GM23338 (cell line): ENCODE measurements at regions not wholly inside any gene's neighbourhood (a gene's known extent, or its start where the extent isn't known, plus 50 kb on each side); places are given as distances from the start of the nearest gene placed in this dataset.

ENCODE experiments used
- ATAC-seq: fragments of 200-7000 bp; cut with Tn5 transposase; 3 replicates; pipeline ENCODE4 v1.9.1; 2020
- DNase-seq: peaks from one replicate; pipeline ENCODE4 v3.0.0-alpha.2; 2015; ENCODE audit warnings: low spot score
- H2AFZ ChIP-seq: fragments of 200-600 bp; sonication (generic); 2 replicates; pipeline ENCODE4 v1.8.0; 2016; ENCODE audit warnings: antibody characterized with exemption, mild to moderate bottlenecking, moderate library complexity
- H3F3A ChIP-seq: fragments of 200-600 bp; sonication (generic); replicated peaks from 2 replicates; pipeline ENCODE4 v1.8.0; 2017; ENCODE audit warnings: antibody characterized with exemption, mixed run types, low read depth
- H3K27ac ChIP-seq: fragments of 200-600 bp; sonication (generic); 2 replicates; pipeline ENCODE4 v1.6.1; 2016; ENCODE audit warnings: low read depth
- H3K27me3 ChIP-seq: fragments of 200-600 bp; sonication (generic); 2 replicates; pipeline ENCODE4 v1.8.0; 2016; ENCODE audit warnings: mild to moderate bottlenecking, mixed run types, moderate library complexity; ENCODE audit not compliant: insufficient read depth
- H3K36me3 ChIP-seq: fragments of 200-600 bp; sonication (generic); 2 replicates; pipeline ENCODE4 v1.8.0; 2016; ENCODE audit warnings: mild to moderate bottlenecking; ENCODE audit not compliant: insufficient read depth
- H3K4me1 ChIP-seq: fragments of 200-600 bp; sonication (generic); 2 replicates; pipeline ENCODE4 v1.8.0; 2016; ENCODE audit warnings: mild to moderate bottlenecking, moderate library complexity; ENCODE audit not compliant: insufficient read depth
- H3K4me2 ChIP-seq: fragments of 200-600 bp; sonication (generic); 2 replicates; pipeline ENCODE4 v1.7.1; 2017; ENCODE audit warnings: mixed run types
- H3K4me3 ChIP-seq: fragments of 200-600 bp; sonication (generic); 2 replicates; pipeline ENCODE4 v1.6.1; 2016; ENCODE audit warnings: mixed run types
- H3K79me2 ChIP-seq: fragments of 200-600 bp; sonication (generic); replicated peaks from 2 replicates; pipeline ENCODE4 v1.8.0; 2017; ENCODE audit warnings: mild to moderate bottlenecking; ENCODE audit not compliant: insufficient read depth
- H3K9me2 ChIP-seq: fragments of 200-600 bp; sonication (generic); 2 replicates; pipeline ENCODE4 v1.8.0; 2017; ENCODE audit not compliant: insufficient read depth
- H4K20me1 ChIP-seq: fragments of 200-600 bp; sonication (generic); replicated peaks from 2 replicates; pipeline ENCODE4 v1.8.0; 2017; ENCODE audit warnings: mild to moderate bottlenecking; ENCODE audit not compliant: insufficient read depth
- H3K27ac Mint-ChIP-seq: 2 replicates; pipeline ENCODE4 v1.8.0; 2020; ENCODE audit warnings: inconsistent platforms, mild to moderate bottlenecking, moderate library complexity, mixed read lengths
- H3K27me3 Mint-ChIP-seq: 3 replicates; pipeline ENCODE4 v1.8.0; 2022; ENCODE audit warnings: low read depth, mild to moderate bottlenecking, moderate library complexity, mixed read lengths, inconsistent platforms; ENCODE audit not compliant: insufficient read depth, poor library complexity
- H3K36me3 Mint-ChIP-seq: 3 replicates; pipeline ENCODE4 v1.8.0; 2021; ENCODE audit warnings: low read depth, mild to moderate bottlenecking, inconsistent platforms, moderate library complexity, mixed read lengths
- H3K4me1 Mint-ChIP-seq: 3 replicates; pipeline ENCODE4 v1.8.0; 2020; ENCODE audit warnings: mild to moderate bottlenecking, inconsistent platforms, mixed read lengths
- H3K4me3 Mint-ChIP-seq: 3 replicates; pipeline ENCODE4 v1.8.0; 2021; ENCODE audit warnings: moderate library complexity, mild to moderate bottlenecking, inconsistent platforms, mixed read lengths
- H3K9me3 Mint-ChIP-seq: 3 replicates; pipeline ENCODE4 v1.8.0; 2020; ENCODE audit warnings: moderate library complexity, mild to moderate bottlenecking, inconsistent platforms, mixed read lengths
- CREB1 ChIP-seq: fragments of 250-450 bp; sonication (Bioruptor Pico); IDR thresholded peaks from 2 replicates; pipeline ENCODE4 v1.5.0; 2020; ENCODE audit warnings: low read depth, mild to moderate bottlenecking, moderate library complexity
- ETS1 ChIP-seq: IDR thresholded peaks from 2 replicates; pipeline ENCODE4 v1.6.1; 2016; ENCODE audit warnings: antibody characterized with exemption
- NANOG ChIP-seq: IDR thresholded peaks from 2 replicates; pipeline ENCODE4 v1.6.1; 2016; ENCODE audit warnings: antibody characterized with exemption, borderline replicate concordance
- POLR2AphosphoS5 ChIP-seq: IDR thresholded peaks from 2 replicates; pipeline ENCODE4 v1.6.1; 2016; ENCODE audit warnings: antibody characterized with exemption, low read depth
- STAT1 ChIP-seq: IDR thresholded peaks from one replicate; pipeline ENCODE4 v1.6.1; 2016; ENCODE audit warnings: antibody characterized with exemption; ENCODE audit not compliant: unreplicated experiment
- TF ChIP-seq, protein P1 (sequence below): IDR thresholded peaks from one replicate; pipeline ENCODE4 v1.6.1; 2018; ENCODE audit warnings: antibody characterized with exemption; ENCODE audit not compliant: unreplicated experiment
- TF ChIP-seq, protein P2 (sequence below): fragments of 250-450 bp; sonication (Bioruptor Pico); IDR thresholded peaks from 2 replicates; pipeline ENCODE4 v1.5.0; 2020; ENCODE audit warnings: mild to moderate bottlenecking, moderate library complexity

DNA sequence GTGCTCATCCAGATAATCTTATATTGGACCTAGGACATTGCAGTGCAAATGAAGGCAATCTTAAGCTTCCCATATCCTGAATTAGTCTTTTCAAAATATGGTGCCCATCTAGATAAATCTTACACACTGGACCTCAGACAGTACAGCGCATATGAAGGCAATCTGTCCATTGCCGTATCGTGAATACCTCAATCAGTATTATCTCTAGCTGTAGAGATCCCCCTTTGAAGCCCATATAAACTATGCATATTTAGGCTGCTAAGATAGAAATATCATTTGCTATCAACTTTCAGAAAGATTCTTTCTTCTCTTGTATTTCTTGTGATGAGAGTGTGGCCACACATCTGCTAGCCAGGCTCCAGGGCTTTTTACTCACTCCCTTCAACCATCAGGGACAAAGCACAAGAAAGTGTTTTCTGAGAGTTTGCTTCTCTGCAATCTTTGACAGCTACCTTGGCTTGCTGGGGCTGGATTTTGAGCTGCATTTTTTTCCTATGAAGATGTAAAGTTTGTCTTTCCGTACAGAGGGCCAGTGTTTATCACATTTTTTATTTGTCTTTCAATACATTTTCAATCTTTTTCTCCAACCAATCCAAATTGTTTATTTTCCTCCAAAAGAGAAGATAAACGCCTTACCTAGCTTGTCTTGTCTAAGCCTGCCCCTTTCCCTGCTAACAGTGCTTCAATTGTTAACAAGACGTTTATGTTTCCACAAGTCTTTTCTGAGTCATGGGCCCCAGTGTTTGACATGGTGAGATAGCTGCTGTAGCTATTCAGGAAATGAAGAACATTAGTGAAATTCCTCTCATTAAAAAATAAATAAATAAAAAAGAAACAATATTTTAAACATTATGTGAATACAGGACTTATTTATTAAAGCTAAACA is 57.6 kb upstream of the FAT1 start:
- Histone ChIP-seq H3F3A (no peaks in the 10 kb centered on the region), H3K27ac (no peak overlapping the region), H3K9me2 (0 out of 2 replicates have a peak, but pooled peaks cover 5% of the 10 kb centered on the region), H2AFZ (no peak overlapping the region), H3K79me2 (no peaks in the 10 kb centered on the region), H3K4me1 (no peaks in the 10 kb centered on the region), H3K36me3 (no peaks in the 10 kb centered on the region), H3K27me3 (no peaks in the 10 kb centered on the region), H3K4me2 (no peak overlapping the region), H3K4me3 (no peak overlapping the region), H4K20me1 (no peaks in the 10 kb centered on the region)
- no peak for DNase-seq
- Mint-ChIP-seq H3K9me3 (no peaks in the 10 kb centered on the region), H3K36me3 (no peaks in the 10 kb centered on the region), H3K4me1 (no peaks in the 10 kb centered on the region), H3K4me3 (no peak overlapping the region), H3K27ac (no peak overlapping the region), H3K27me3 (peaks cover 3% of the 10 kb centered on the region)
- TF ChIP-seq POLR2AphosphoS5 (no peak), CREB1 (CRISPR knock-in tag) (no peak), ETS1 (no peak), STAT1 (no peak), NANOG (no peak)
- TF ChIP-seq, protein P1, sequence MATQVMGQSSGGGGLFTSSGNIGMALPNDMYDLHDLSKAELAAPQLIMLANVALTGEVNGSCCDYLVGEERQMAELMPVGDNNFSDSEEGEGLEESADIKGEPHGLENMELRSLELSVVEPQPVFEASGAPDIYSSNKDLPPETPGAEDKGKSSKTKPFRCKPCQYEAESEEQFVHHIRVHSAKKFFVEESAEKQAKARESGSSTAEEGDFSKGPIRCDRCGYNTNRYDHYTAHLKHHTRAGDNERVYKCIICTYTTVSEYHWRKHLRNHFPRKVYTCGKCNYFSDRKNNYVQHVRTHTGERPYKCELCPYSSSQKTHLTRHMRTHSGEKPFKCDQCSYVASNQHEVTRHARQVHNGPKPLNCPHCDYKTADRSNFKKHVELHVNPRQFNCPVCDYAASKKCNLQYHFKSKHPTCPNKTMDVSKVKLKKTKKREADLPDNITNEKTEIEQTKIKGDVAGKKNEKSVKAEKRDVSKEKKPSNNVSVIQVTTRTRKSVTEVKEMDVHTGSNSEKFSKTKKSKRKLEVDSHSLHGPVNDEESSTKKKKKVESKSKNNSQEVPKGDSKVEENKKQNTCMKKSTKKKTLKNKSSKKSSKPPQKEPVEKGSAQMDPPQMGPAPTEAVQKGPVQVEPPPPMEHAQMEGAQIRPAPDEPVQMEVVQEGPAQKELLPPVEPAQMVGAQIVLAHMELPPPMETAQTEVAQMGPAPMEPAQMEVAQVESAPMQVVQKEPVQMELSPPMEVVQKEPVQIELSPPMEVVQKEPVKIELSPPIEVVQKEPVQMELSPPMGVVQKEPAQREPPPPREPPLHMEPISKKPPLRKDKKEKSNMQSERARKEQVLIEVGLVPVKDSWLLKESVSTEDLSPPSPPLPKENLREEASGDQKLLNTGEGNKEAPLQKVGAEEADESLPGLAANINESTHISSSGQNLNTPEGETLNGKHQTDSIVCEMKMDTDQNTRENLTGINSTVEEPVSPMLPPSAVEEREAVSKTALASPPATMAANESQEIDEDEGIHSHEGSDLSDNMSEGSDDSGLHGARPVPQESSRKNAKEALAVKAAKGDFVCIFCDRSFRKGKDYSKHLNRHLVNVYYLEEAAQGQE: no peak
- TF ChIP-seq, protein P2, sequence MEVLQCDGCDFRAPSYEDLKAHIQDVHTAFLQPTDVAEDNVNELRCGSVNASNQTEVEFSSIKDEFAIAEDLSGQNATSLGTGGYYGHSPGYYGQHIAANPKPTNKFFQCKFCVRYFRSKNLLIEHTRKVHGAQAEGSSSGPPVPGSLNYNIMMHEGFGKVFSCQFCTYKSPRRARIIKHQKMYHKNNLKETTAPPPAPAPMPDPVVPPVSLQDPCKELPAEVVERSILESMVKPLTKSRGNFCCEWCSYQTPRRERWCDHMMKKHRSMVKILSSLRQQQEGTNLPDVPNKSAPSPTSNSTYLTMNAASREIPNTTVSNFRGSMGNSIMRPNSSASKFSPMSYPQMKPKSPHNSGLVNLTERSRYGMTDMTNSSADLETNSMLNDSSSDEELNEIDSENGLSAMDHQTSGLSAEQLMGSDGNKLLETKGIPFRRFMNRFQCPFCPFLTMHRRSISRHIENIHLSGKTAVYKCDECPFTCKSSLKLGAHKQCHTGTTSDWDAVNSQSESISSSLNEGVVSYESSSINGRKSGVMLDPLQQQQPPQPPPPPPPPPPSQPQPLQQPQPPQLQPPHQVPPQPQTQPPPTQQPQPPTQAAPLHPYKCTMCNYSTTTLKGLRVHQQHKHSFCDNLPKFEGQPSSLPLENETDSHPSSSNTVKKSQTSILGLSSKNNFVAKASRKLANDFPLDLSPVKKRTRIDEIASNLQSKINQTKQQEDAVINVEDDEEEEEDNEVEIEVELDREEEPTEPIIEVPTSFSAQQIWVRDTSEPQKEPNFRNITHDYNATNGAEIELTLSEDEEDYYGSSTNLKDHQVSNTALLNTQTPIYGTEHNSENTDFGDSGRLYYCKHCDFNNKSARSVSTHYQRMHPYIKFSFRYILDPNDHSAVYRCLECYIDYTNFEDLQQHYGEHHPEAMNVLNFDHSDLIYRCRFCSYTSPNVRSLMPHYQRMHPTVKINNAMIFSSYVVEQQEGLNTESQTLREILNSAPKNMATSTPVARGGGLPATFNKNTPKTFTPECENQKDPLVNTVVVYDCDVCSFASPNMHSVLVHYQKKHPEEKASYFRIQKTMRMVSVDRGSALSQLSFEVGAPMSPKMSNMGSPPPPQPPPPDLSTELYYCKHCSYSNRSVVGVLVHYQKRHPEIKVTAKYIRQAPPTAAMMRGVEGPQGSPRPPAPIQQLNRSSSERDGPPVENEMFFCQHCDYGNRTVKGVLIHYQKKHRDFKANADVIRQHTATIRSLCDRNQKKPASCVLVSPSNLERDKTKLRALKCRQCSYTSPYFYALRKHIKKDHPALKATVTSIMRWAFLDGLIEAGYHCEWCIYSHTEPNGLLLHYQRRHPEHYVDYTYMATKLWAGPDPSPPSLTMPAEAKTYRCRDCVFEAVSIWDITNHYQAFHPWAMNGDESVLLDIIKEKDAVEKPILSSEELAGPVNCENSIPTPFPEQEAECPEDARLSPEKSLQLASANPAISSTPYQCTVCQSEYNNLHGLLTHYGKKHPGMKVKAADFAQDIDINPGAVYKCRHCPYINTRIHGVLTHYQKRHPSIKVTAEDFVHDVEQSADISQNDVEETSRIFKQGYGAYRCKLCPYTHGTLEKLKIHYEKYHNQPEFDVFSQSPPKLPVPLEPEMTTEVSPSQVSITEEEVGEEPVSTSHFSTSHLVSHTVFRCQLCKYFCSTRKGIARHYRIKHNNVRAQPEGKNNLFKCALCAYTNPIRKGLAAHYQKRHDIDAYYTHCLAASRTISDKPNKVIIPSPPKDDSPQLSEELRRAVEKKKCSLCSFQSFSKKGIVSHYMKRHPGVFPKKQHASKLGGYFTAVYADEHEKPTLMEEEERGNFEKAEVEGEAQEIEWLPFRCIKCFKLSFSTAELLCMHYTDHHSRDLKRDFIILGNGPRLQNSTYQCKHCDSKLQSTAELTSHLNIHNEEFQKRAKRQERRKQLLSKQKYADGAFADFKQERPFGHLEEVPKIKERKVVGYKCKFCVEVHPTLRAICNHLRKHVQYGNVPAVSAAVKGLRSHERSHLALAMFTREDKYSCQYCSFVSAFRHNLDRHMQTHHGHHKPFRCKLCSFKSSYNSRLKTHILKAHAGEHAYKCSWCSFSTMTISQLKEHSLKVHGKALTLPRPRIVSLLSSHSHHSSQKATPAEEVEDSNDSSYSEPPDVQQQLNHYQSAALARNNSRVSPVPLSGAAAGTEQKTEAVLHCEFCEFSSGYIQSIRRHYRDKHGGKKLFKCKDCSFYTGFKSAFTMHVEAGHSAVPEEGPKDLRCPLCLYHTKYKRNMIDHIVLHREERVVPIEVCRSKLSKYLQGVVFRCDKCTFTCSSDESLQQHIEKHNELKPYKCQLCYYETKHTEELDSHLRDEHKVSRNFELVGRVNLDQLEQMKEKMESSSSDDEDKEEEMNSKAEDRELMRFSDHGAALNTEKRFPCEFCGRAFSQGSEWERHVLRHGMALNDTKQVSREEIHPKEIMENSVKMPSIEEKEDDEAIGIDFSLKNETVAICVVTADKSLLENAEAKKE (CRISPR knock-in tag): no peak
- ATAC-seq: no peak
